ENCODE measurements at regions not wholly inside any gene's neighbourhood (a gene's known extent, or its start where the extent isn't known, plus 50 kb on each side); places are given as distances from the start of the nearest gene placed in this dataset.

DNA sequence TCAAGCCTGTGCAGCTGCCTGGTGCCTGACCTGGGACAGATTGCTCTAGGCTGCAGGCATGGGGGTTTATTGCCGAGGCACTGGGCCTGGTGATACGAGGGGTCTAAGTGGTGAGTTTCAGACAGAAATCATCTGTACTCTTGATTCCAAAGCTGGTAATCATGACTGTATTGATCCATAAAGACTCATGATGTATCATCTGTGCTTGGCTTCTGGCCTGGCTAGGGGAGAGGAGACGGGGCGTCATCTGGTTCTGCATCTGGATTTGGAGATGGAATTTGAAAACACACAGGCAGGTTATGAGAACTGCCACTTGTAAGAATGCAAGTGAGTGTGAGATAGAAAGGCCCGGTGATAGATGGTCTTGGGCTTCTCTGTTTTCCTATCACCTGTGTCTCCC, 337.4 kb upstream of the C2CD4B start:
- TF ChIP-seq POLR2AphosphoS5 (IDR thresholded peaks at IDR 0.05) (no peak), SMC3 (conservative IDR thresholded peaks at IDR 0.05; ENCODE audit: poor library complexity) (no peak), REST (IDR thresholded peaks at IDR 0.05; ENCODE audit: borderline replicate concordance) (no peak), MXI1 (conservative IDR thresholded peaks at IDR 0.05; ENCODE audit: poor library complexity, severe bottlenecking) (no peak), RAD21 (conservative IDR thresholded peaks at IDR 0.05) (no peak), TAF1 (IDR thresholded peaks at IDR 0.05; ENCODE audit: low read depth) (no peak), EZH2 (IDR thresholded peaks at IDR 0.05; ENCODE audit: borderline replicate concordance, insufficient read depth, low read length, poor library complexity, severe bottlenecking) (no peak), EP300 (conservative IDR thresholded peaks at IDR 0.05; ENCODE audit: poor library complexity, severe bottlenecking) (no peak)
- TF ChIP-seq, protein P1, sequence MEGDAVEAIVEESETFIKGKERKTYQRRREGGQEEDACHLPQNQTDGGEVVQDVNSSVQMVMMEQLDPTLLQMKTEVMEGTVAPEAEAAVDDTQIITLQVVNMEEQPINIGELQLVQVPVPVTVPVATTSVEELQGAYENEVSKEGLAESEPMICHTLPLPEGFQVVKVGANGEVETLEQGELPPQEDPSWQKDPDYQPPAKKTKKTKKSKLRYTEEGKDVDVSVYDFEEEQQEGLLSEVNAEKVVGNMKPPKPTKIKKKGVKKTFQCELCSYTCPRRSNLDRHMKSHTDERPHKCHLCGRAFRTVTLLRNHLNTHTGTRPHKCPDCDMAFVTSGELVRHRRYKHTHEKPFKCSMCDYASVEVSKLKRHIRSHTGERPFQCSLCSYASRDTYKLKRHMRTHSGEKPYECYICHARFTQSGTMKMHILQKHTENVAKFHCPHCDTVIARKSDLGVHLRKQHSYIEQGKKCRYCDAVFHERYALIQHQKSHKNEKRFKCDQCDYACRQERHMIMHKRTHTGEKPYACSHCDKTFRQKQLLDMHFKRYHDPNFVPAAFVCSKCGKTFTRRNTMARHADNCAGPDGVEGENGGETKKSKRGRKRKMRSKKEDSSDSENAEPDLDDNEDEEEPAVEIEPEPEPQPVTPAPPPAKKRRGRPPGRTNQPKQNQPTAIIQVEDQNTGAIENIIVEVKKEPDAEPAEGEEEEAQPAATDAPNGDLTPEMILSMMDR (IDR thresholded peaks at IDR 0.05; ENCODE audit: poor library complexity, severe bottlenecking): no peak
- Histone ChIP-seq H3K4me2 (ENCODE audit: low read length) (no peak overlapping the region), H3K9me3 (ENCODE audit: low read length) (no peaks in the 10 kb centered on the region), H3K27ac (ENCODE audit: low read length) (no peak overlapping the region), H3F3A (ENCODE audit: insufficient read depth, low read length, poor library complexity, severe bottlenecking) (no peaks in the 10 kb centered on the region), H2AFZ (ENCODE audit: low read depth, low read length) (no peak overlapping the region), H3K9me2 (ENCODE audit: insufficient read depth, low read length) (no peaks in the 10 kb centered on the region), H3K36me3 (ENCODE audit: insufficient read depth, low read length) (no peaks in the 10 kb centered on the region), H4K20me1 (ENCODE audit: insufficient read depth) (no peaks in the 10 kb centered on the region), H3K79me2 (replicated peaks; ENCODE audit: insufficient read depth, low read length) (no peaks in the 10 kb centered on the region), H3K4me3 (ENCODE audit: low read length) (no peak overlapping the region), H3K27me3 (ENCODE audit: insufficient read depth, low read depth, low read length) (no peaks in the 10 kb centered on the region), H3K9ac (ENCODE audit: low read length) (no peak overlapping the region)

DNA sequence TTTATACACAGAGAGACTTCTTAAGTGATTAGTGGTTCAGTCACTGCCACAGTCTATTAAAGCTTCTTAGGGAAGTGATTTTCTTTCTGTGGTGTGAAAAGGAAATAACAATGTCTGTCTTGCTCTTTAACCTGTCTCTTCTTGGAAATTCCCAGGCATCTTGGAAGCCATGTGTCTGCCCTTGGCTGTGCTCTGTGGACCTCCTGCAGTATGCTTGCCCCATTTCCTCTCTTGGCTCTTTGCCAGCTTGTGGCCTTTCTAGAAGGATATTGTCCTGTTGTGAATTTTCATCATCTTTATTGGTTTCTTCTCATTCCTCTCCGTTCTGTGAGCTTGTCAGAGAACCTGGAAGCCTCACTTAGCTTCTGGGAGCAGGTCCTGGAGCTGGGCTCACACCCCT, 338.4 kb upstream of the C2CD4B start:
- Histone ChIP-seq H3K27me3 (ENCODE audit: insufficient read depth, low read depth, low read length) (no peaks in the 10 kb centered on the region), H3K36me3 (ENCODE audit: insufficient read depth, low read length) (no peaks in the 10 kb centered on the region), H2AFZ (ENCODE audit: low read depth, low read length) (no peak overlapping the region), H3F3A (ENCODE audit: insufficient read depth, low read length, poor library complexity, severe bottlenecking) (no peaks in the 10 kb centered on the region), H3K4me2 (ENCODE audit: low read length) (no peak overlapping the region), H3K9me2 (ENCODE audit: insufficient read depth, low read length) (no peaks in the 10 kb centered on the region), H4K20me1 (ENCODE audit: insufficient read depth) (no peaks in the 10 kb centered on the region), H3K9me3 (ENCODE audit: low read length) (no peaks in the 10 kb centered on the region), H3K9ac (ENCODE audit: low read length) (no peak overlapping the region), H3K79me2 (replicated peaks; ENCODE audit: insufficient read depth, low read length) (no peaks in the 10 kb centered on the region), H3K4me3 (ENCODE audit: low read length) (no peak overlapping the region), H3K27ac (ENCODE audit: low read length) (no peak overlapping the region)
- TF ChIP-seq TAF1 (IDR thresholded peaks at IDR 0.05; ENCODE audit: low read depth): no peak
- TF ChIP-seq, protein P1 (IDR thresholded peaks at IDR 0.05; ENCODE audit: poor library complexity, severe bottlenecking): no peak
- no peak for TF ChIP-seq POLR2AphosphoS5 (IDR thresholded peaks at IDR 0.05)
- TF ChIP-seq REST (IDR thresholded peaks at IDR 0.05; ENCODE audit: borderline replicate concordance): no peak
- no peak for TF ChIP-seq EZH2 (IDR thresholded peaks at IDR 0.05; ENCODE audit: borderline replicate concordance, insufficient read depth, low read length, poor library complexity, severe bottlenecking)
- no peak for TF ChIP-seq RAD21 (conservative IDR thresholded peaks at IDR 0.05)
- TF ChIP-seq SMC3 (conservative IDR thresholded peaks at IDR 0.05; ENCODE audit: poor library complexity): no peak
- no peak for TF ChIP-seq EP300 (conservative IDR thresholded peaks at IDR 0.05; ENCODE audit: poor library complexity, severe bottlenecking)
- no peak for TF ChIP-seq MXI1 (conservative IDR thresholded peaks at IDR 0.05; ENCODE audit: poor library complexity, severe bottlenecking)
